HG03442 (cell line): ENCODE measurements at regions not wholly inside any gene's neighbourhood (a gene's known extent, or its start where the extent isn't known, plus 50 kb on each side); places are given as distances from the start of the nearest gene placed in this dataset.

Experiments
- ATAC-seq: cut with Tn5 transposase; IDR thresholded peaks from one replicate; pipeline ENCODE4 v1.9.1; 2021; ENCODE audit warnings: mild to moderate bottlenecking, moderate library complexity; ENCODE audit not compliant: unreplicated experiment

DNA sequence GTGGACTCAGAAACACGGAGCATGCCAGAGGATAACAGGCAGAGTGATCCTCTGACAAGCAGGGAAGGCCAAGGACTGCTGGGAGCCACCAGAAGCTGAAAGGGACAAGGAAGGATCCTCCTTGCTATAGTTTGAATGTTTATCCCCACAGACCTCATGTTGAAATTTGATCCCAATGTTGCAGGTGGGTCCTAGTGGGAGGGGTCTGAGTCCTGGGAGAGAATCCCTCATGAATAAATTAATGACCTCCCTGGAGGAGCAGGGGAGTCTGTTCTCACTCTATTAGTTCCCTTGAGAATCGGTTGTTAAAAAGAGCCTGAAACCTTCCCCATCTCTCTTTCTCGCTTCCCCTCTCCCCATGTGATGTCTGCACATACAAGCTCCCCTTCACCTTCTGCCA, 124.4 kb downstream of the FBXO15 start:
- ATAC-seq, result no peak

- no peak for ATAC-seq
These were observed 127.8 kb downstream of the FBXO15 start for GRCh38 chr18:74019864-74020263.

- no peak for ATAC-seq
These were observed 133.7 kb downstream of the FBXO15 start for GRCh38 chr18:74013955-74014354.

DNA sequence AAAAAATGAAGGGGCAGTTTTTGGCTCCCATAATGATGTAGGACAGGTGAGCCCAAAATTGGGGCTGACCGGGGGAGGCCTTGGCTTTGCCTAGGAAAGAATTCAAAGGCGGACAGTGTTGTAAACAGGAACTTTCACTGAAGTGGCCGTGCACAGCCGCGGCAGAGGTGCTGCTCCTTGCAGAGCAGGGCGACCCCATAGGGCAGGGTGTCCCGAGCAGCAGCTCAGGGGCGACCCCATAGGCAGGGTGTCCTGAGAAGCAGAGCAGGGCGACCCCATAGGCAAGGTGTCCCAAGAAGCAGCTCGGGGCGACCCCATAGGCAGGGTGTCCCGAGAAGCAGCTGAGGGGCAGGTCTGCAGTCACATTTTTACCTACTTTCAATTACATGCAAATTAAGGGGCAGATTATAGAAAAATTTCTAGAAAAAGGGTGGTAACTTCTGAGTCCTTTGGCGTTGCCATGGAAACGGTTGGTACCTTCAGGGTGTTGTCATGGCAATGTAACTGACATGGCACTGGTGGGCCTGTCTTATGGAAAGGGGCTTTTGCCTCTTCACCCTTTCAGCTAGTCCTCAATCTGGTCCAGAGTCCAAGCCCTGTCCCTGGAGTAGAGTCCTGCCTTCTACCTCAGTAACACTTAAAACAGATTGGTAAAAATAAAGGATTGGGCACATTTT, 134.5 kb downstream of the FBXO15 start:
- ATAC-seq, result no peak

GRCh38 chr18:74006143-74006542, 141.5 kb downstream of the FBXO15 start:
- ATAC-seq, result no peak

- no peak for ATAC-seq
These were observed 142.1 kb downstream of the FBXO15 start for GRCh38 chr18:74005320-74006109.

DNA sequence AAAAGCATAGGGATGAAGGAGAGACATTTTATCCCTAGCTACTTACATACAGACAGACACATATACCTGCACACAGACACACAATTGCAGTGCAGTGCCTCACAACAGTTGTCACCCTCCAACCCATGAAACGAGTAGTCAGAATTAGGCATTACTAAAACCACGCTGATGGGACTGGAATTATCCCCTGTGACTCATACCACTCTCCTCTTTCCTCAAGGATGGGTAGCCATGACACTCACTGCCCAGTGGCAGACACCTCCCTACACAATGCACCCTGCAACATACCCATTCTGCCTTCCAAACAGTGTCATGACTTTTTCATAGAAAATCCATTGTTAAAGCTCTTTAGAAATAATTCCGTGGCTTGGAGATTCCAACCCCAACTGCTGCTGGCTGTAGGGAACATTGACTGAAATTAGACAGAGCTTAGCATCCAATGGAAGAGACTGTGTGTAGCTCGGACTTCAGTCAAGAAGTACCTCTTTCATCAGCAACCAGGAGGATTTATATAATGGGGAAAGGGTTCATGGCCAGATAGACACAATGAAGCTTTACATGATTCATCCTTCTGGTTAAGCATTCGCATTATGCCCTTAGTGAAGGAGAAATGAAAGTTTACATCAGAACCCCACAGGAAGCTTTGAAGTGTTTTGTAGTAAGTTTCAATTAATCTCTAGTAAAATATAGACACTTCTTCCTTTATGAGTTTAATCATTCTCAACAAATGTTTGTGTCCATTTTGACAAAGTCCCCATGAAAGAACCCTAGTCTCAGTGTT, 155.2 kb downstream of the FBXO15 start:
- ATAC-seq, result no peak

- no peak for ATAC-seq
These were observed 156.1 kb downstream of the FBXO15 start for GRCh38 chr18:73991570-73991969.

- no peak for ATAC-seq
These were observed 157.4 kb downstream of the FBXO15 start for GRCh38 chr18:73990258-73990657.

GRCh38 chr18:73987247-73987980, 160.2 kb downstream of the FBXO15 start:
- no peak for ATAC-seq

- ATAC-seq, result no peak
These were observed 160.9 kb downstream of the FBXO15 start for GRCh38 chr18:73986711-73987110.

- no peak for ATAC-seq
These were observed 161.6 kb downstream of the FBXO15 start for GRCh38 chr18:73985855-73986625.

- no peak for ATAC-seq
These were observed 163.7 kb downstream of the FBXO15 start for GRCh38 chr18:73983970-73984369.

DNA sequence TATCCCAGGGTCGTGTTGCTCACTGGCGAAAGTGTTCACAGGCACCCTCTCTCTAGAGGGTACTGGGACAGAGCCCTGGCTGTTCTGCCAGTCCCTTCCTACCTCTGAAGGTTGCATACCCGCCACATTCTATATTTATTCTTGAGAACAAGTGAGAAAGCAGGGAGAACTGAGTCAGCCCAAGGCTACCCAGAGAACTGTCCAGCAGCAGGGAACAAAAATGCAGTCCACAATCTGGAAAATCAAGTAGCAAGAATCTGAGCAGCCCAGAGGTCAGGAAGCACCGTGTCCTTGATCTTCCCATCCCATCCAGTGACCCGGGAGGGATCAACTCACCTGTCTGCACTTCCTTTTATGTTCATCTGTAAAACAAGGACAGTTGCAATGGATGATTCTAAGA, 164.1 kb downstream of the FBXO15 start:
- no peak for ATAC-seq

DNA sequence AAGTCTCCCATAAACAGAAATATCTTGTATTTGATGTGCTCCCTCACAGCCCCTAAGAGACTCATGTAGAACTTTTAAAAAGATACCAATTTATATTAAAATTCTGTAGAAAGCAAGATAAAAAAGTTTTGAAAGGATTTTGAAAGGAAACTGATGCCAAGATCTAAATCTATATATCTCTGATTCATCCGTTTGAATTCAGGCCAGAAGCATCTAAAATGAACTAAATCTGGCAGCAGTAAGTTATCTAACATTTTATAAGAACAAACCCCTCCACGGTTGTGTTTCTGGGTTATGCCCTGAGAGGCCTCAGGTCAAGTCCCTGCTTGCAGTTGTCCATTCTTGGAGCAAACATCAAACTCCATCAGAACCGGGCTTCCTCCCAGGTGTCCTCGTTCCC, 165.8 kb downstream of the FBXO15 start:
- ATAC-seq, result no peak

- ATAC-seq, result no peak
These were observed 167.2 kb downstream of the FBXO15 start for GRCh38 chr18:73980289-73980979.

GRCh38 chr18:73979742-73980141, 167.9 kb downstream of the FBXO15 start:
- ATAC-seq, result no peak

- ATAC-seq, result no peak
These were observed 171.2 kb downstream of the FBXO15 start for GRCh38 chr18:73976433-73976832.

- ATAC-seq, result no peak
These were observed 172.4 kb downstream of the FBXO15 start for GRCh38 chr18:73975266-73975665.

- ATAC-seq, result no peak
These were observed 173.7 kb downstream of the FBXO15 start for GRCh38 chr18:73973972-73974371.
